ENCODE measurements at regions not wholly inside any gene's neighbourhood (a gene's known extent, or its start where the extent isn't known, plus 50 kb on each side); places are given as distances from the start of the nearest gene placed in this dataset.

DNA sequence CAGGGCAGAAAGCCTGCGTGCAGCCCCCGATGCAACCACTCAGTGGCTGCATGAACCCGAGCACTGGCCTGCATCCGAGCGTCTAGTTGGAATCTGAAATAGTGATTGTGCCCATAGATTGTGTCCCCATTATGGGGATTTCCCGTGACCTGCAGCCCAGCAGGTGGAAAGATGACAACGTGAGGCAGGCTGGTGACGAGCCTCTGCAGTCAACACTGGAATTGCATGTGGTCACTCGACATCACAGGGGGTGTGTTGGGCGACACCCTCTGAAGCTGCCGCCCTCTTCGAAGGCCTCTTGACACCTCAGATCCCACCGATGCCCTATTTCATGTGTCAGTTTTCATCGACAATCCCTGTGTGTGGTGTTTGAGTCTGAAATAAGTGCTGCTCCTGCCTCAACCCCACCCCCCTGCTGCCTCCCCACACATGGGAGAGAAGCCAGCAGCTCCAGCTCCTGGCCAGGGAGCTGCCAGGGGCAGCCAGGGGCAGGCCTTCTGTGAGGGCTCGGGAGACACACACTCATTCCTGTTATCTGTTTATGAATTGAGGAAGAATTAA is 172.0 kb upstream of the B3GAT1 start:
- TF ChIP-seq CTCF (IDR thresholded peaks at IDR 0.05) (no peak), POLR2AphosphoS5 (IDR thresholded peaks at IDR 0.05) (no peak), POLR2A (IDR thresholded peaks at IDR 0.05) (no peak)

Data from prostate gland (tissue), 2 donors.